DMS114 treated with DMSO at 0.1 percent for 48 hours (cell line): ENCODE measurements at regions not wholly inside any gene's neighbourhood (a gene's known extent, or its start where the extent isn't known, plus 50 kb on each side); places are given as distances from the start of the nearest gene placed in this dataset.

Source experiments
- DNase-seq: peaks from one replicate; lab custom pipeline; 2025; ENCODE audit not compliant: unreplicated experiment; lab: John Stamatoyannopoulos, UW

DNA sequence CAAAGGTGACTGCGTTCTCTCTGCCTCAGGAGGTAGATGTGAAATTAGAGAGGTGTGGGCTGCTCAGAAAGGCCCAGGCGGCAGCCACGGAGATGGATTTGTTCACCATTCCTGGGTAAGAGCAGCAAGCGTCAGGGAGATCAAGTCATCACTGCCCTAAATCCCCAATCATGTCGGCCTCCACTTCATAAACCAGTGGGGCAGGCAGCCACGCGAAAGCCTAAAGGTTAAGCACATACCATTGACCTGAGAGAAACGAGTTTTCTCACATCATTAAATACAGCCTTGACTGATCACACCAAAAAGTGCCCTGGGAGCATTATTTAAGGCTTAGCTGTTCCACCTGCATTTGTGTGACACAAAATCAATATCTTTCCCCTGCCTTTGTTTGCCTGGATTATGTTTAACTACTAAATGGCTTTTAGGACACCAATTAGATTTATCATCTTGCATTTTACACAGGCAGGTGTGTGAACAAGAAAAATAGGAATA lies 50.7 kb upstream of the FOXB1 start:
- no peak for DNase-seq

DNA sequence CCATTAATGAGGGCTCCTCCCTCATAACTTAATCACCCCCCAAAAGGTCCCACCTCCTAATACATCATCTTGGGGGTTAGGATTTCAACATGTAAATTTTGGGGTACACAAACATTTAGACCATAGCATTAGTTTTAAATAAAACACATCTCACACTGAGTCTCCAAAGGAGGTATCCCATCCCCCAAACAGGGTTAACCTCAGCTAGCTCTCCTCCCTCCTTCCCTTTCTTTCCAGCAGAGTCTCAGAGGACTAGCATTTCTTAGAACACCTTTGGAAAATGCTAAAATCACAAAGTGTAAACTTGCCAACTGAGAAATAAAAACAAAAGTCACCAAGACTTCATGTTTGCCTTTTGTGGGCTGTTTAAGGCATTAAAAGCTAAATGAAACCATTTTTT lies 51.2 kb upstream of the FOXB1 start:
- DNase-seq = no peak

- DNase-seq = no peak
Observed at GRCh38 chr15:59950603-59951388, 53.3 kb upstream of the FOXB1 start.

GRCh38 chr15:59948924-59949613 lies 55.0 kb upstream of the FOXB1 start:
- no peak for DNase-seq

GRCh38 chr15:59946084-59946483 lies 58.0 kb upstream of the FOXB1 start:
- DNase-seq = no peak

- DNase-seq = no peak
Observed at GRCh38 chr15:59945036-59945435, 59.1 kb upstream of the FOXB1 start.

GRCh38 chr15:59941612-59942011 lies 62.5 kb upstream of the FOXB1 start:
- no peak for DNase-seq

GRCh38 chr15:59940928-59941327 lies 63.2 kb upstream of the FOXB1 start:
- DNase-seq = no peak

- no peak for DNase-seq
Observed at GRCh38 chr15:59940456-59940855, 63.7 kb upstream of the FOXB1 start.

DNA sequence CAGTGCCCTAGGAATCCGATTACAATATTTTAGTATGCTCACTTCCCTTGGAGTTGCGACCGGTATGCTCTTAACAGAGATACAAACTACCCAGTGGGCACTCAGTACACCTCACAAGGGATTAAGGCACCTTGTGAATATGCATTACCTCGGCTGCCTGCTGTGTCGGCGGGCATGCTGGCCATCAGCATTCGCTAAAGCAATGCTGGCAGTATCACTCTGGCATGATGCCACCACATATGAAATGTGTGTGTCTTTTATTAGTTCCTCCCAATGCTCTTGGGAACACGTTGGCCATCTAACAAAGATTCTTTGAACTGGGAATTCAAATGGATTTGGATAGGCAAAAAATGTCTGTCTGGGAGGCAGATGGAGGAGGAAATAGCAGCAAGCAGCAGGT lies 67.4 kb upstream of the FOXB1 start:
- DNase-seq = no peak

GRCh38 chr15:59933607-59934006 lies 70.5 kb upstream of the FOXB1 start:
- DNase-seq = no peak

DNA sequence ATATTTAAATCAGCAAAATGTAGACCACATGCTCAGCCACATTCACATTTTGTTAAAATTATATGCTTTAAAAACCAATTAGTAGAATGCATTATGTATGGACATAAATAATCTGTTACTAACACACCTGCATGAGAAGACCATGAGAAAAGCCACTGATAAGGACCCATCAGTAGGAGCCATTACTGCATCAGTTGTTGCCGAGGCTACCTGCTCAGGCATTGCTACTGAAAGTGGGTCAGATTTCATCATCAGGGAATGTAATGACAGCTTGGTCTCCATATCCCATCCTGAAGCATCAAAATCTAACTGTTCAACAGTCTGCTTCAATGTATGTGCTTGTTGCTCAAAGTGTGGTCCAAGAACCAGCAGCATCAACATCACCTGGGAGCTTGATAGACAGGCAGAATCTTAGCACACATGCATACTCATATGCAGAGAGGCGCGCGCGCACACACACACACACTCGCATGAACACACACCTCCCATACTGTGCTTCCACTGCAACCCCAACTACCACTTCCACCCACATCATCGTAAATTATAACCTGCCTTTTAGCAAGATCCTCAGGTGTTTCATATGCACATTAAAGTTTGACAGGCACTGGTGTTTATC lies 72.4 kb upstream of the FOXB1 start:
- DNase-seq = no peak

DNA sequence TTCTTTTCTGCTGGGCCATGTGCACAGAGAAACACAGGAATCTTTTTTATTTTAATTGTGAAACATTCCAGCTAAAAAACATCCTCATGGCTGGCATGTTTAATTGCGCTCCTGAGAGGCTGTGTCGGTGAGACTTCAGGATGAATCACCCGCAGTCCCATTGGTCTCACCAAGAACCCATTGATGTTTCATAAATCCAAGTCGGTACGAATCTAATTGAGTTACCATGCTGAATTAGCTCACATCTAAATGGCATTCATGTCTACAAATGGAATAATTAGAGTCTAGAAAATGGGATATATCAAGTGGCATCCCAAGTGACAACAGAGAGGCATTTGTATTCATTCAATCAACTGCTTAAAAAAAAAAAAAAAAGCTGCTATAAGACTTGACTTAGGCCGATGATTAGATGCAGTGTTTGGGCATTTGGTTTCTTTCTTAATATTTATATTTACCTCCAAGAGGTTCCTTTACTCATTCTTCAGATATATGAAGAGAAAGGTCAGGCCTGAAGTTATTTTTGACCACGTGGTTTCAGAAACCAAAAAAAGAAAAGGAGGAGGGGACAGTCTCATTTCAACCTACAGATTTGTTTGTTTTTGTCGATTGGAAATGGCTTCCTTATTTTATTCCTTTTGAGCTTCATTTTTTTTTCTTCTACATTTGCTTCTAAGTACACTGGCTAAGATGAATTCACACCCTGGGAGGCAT lies 79.1 kb upstream of the FOXB1 start:
- DNase-seq = no peak

DNA sequence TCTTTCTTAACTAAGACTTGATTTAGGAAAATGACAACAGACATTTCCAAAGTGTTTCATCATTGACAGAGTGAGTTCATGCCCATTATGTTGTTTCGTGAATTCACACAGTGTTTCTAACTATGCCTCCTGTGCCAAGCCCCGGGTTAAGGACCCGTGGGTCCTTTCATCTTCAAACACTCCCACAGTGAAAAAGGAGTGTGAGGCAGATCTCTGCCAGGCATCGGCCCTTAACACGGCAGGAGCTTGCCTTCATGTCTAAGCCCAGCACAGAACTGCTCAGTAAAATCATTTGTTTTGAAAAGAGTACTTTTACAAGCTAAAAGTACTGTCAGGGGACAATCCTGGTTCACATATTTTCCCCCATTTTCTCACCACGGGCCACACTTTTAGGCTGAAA lies 80.0 kb upstream of the FOXB1 start:
- no peak for DNase-seq

DNA sequence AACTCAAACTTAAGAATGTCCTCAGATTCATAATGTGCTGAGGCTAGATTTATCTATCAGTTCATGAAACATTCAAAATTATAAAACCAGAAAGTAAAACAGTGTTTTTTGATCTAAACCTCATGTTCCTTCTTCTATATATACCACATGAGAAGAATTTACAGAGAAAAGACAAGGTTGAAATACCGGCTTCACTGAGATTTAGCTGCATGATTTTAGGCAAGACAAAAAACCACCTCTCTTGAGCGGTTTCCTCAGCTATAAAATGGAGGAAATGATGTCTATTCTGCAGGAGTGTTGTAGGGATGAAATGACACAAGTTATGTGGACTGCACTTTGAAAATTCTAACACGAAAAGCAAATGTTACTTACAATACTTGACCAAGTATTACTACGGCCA lies 80.6 kb upstream of the FOXB1 start:
- no peak for DNase-seq

DNA sequence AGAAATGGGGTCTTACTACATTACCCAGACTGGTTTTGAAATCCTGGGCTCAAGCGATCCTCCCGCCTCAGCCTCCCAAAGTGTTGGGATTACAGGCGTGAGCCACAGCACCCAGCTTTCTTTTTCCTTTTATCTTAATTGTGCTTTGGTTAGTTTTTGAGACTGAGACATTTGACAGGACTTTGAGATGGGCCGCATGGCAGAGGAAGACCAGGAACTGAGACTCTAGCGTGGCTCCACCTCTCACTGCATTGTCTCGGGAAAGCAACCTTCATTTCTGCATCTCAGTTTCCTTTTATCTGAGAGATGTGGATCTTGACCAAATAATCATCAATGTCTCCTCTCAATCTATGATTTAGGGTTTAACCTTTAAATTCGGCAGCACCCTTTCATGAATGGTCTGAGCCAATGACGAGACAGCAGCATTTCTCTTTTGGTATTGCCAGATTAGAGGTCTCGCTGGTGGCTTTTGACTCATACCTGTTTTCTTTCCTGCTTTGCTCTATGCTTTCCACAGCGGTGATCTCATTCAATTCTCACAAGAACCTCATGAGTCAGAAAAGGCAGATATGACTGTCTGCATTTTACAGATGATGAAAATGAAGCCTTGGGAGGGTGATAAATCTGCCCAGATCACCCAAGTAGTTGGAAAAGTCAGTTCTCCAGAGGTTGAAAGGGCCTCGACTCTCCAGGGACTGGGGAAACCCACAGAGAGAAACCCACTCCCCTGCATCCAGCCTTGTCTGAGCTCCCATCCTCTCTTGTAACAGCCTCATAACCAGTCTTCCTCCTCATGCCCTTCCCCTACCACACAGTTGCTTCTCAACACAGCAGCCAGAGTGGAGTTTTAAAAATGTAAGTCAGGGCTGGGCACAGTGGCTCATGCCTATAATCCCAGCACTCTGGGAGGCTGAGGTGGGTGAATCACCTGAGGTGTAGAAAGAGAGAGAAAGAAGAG lies 84.8 kb upstream of the FOXB1 start:
- DNase-seq = no peak

GRCh38 chr15:59917504-59918157 lies 86.5 kb upstream of the FOXB1 start:
- DNase-seq = no peak

- DNase-seq = no peak
Observed at GRCh38 chr15:59906046-59906445, 98.1 kb upstream of the FOXB1 start.

DNA sequence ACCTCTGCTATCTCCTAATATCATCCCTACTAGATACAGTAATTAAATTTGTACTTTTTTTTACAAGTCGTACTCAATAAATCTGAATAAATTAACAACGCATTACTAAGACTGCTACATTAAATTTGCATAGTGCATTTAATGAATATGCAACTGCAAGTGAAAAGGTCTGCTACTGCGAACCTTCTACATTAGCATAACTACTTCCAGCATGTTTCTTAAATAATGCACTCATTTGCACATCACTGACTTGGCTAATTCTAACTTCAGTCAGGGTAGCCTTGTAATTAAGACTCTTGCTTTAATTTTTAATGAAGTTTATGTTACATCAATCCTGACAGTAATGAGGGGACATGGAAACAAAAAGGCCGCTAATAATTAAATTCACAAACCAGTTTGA lies 98.9 kb upstream of the FOXB1 start:
- DNase-seq = no peak
